Astrocyte (in vitro differentiated cells and primary cell): ENCODE measurements at regions not wholly inside any gene's neighbourhood (a gene's known extent, or its start where the extent isn't known, plus 50 kb on each side); places are given as distances from the start of the nearest gene placed in this dataset.

ENCODE experiments used
- CTCF ChIP-seq: IDR thresholded peaks from 2 replicates; pipeline ENCODE4 v1.5.1; 2011; ENCODE audit warnings: low read depth, mild to moderate bottlenecking, inconsistent platforms, low read length, moderate library complexity; ENCODE audit not compliant: insufficient read depth
- EZH2 ChIP-seq: IDR thresholded peaks from 2 replicates; pipeline ENCODE4 v1.6.1; 2012; ENCODE audit warnings: mild to moderate bottlenecking, low read length, inconsistent platforms; ENCODE audit not compliant: insufficient read depth

- no peak for TF ChIP-seq CTCF
- TF ChIP-seq EZH2 = no peak
These were observed 293.9 kb upstream of the GATB start for GRCh38 chr4:152054731-152055130.
